ENCODE measurements at regions not wholly inside any gene's neighbourhood (a gene's known extent, or its start where the extent isn't known, plus 50 kb on each side); places are given as distances from the start of the nearest gene placed in this dataset.

DNA sequence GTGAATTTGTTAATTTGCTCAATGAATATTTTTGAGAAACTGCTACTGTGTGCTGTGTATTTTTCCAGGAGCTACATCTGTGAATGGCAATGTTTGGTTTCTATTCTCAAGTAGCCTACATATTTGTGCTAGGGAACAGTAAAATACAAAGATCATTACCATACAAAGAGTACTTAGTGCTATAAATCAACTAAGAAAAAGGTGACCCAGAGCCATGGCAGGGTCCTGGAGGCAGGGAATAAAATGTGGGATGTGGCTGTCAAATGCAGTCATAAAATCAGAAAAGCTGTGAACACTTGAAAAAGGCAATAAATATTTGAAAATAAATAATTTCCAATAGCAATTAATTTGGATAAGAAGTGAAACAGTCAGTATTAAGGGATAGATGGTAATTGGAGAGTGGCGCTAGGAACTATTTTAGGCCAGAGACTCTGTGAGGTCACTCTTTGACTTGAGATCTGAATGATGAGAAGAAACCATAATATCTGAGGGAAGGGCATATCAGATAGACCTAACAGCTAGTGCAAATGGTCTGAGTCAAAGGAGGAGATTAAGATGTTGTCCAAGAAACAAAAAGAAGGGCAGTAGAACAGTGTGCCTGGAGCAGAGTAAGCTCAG lies 98.8 kb downstream of the MANEA start:
- TF ChIP-seq, protein P1, sequence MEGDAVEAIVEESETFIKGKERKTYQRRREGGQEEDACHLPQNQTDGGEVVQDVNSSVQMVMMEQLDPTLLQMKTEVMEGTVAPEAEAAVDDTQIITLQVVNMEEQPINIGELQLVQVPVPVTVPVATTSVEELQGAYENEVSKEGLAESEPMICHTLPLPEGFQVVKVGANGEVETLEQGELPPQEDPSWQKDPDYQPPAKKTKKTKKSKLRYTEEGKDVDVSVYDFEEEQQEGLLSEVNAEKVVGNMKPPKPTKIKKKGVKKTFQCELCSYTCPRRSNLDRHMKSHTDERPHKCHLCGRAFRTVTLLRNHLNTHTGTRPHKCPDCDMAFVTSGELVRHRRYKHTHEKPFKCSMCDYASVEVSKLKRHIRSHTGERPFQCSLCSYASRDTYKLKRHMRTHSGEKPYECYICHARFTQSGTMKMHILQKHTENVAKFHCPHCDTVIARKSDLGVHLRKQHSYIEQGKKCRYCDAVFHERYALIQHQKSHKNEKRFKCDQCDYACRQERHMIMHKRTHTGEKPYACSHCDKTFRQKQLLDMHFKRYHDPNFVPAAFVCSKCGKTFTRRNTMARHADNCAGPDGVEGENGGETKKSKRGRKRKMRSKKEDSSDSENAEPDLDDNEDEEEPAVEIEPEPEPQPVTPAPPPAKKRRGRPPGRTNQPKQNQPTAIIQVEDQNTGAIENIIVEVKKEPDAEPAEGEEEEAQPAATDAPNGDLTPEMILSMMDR (conservative IDR thresholded peaks at IDR 0.05 in 1 of 2, IDR thresholded peaks at IDR 0.05 in 1 of 2; ENCODE audit: extremely low read depth in 1 of 2, insufficient read depth in 1 of 2, low read depth in 1 of 2, low read length in 2 of 2), result no peak
- no peak for TF ChIP-seq EZH2 (IDR thresholded peaks at IDR 0.05; ENCODE audit: borderline replicate concordance, low read length)
